Retinal pigment epithelial cell (primary cell): ENCODE measurements at regions not wholly inside any gene's neighbourhood (a gene's known extent, or its start where the extent isn't known, plus 50 kb on each side); places are given as distances from the start of the nearest gene placed in this dataset.

Experiments used
- DNase-seq: peaks from one replicate; pipeline ENCODE4 v3.0.0-alpha.2; 2010; ENCODE audit warnings: low read depth
- H3K4me3 ChIP-seq: 2 replicates; pipeline ENCODE4 v1.5.1; 2011; ENCODE audit warnings: mild to moderate bottlenecking, low read length, control low read depth, moderate library complexity
- CTCF ChIP-seq: conservative IDR thresholded peaks from 2 replicates; pipeline ENCODE4 v1.5.1; 2011; ENCODE audit warnings: low read depth, low read length, control low read depth, inconsistent platforms

DNA sequence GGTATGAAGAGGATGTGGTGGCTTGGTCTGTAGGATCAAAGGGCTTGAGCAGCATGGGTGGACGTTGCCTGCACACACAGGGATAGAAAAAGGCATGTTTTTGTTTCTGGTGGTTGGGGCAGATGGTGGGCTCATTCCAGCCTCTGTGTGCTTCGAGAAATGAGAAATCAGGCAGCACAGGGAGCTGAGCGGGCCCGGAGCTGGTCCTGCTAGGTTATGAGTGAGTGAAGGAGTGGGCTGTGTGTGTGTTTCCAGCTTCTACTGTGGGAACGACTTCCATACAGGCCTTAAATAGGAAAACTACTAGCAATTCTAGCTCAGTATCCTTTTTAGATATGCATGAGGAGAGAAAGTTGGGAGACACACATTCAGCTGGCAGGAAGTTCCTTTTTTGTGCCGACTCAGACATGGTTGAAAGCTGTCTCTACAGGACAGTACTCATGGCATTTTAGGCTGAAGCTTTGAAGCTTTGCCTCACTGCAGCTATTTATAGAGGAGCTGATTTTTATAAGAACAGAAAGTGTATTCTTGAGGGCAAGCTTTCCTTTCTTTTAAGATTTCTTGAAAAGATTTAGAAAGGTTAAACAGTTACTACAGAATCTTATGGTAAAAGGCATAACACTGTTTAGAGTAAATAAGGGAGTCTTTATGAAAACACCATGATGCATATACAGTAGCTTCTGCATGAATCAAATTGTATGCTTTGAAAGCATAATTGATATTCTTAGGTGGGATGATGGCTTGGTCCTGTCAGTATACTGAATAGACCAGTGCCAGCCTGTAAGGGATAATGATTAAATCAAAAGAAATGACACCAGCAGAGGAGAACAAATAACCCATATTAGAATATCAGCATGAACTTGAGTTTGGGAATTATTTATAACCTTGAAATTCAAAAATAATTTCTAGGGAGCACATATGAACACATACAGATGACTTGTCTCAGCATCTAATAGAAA, 104.0 kb upstream of the MAN1A1 start:
- no peak overlapping the region for H3K4me3 ChIP-seq
- DNase-seq: no peak
- TF ChIP-seq CTCF: no peak

- no peak for TF ChIP-seq CTCF
- H3K4me3 ChIP-seq: no peak overlapping the region
- no peak for DNase-seq
Observed at GRCh38 chr6:119449331-119450156, 100.0 kb upstream of the MAN1A1 start.

GRCh38 chr6:119447921-119448320, 98.4 kb upstream of the MAN1A1 start:
- H3K4me3 ChIP-seq: no peak overlapping the region
- no peak for DNase-seq
- no peak for TF ChIP-seq CTCF

- no peak for TF ChIP-seq CTCF
- no peak overlapping the region for H3K4me3 ChIP-seq
- DNase-seq: peak; percentile 84
Observed at GRCh38 chr6:119446609-119447008, 97.0 kb upstream of the MAN1A1 start.

DNA sequence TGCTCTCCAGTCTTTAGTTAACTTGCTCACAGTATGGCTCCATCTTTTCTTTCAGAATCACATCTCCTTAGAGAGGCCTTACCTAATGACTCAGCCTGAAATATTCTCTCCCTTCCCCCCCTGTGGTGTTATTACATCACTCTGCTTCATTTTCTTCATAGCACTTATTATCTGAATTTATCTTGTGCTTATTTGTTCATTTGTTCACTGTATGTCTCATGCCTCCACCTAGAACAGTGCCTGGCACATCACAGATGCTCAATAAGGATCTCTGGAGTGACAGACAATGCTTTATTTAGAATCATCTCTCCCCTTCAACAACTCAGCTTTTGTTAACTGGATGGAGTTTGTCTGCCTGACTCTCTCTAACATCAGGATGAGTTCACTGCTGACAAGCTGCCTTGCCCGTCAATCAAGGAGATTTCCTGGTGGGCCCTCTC, 96.6 kb upstream of the MAN1A1 start:
- no peak overlapping the region for H3K4me3 ChIP-seq
- TF ChIP-seq CTCF: no peak
- DNase-seq: peak; percentile 39

- DNase-seq: no peak
- H3K4me3 ChIP-seq: no peak overlapping the region
- no peak for TF ChIP-seq CTCF
Observed at GRCh38 chr6:119445666-119446065, 96.1 kb upstream of the MAN1A1 start.
